ENCODE measurements at regions not wholly inside any gene's neighbourhood (a gene's known extent, or its start where the extent isn't known, plus 50 kb on each side); places are given as distances from the start of the nearest gene placed in this dataset.
"Not testable (repeated sequence)": the region's sequence is repeated elsewhere in the genome, so short reads cannot be mapped to it uniquely, and the experiment has no call there.

DNA sequence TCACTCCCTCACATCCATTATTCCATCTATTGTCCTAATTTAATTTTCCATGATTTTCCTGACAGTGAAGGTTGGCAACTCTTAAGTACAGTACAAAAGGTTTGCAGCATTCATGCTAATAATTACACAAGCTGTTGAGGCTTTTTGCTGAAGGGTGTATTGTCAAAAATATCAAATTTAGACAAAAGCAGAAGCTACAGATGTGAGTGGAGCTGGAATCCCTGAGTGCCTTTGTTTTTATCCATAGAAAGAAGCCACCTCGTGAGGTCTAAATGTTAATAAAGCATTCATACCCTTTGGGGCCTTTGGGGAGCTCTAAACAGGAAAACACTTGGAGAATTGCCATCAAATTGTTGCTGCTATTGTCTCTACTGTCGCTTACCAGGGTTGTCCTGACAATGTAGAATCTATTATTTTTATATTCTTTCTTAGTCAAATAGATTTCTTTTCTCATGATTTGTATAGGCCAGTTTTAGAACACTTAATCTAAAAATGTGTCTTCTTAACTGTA lies 185.8 kb upstream of the ROBO1 start:
- H3K4me1 ChIP-seq (ENCODE audit: control insufficient read depth in 2 of 2, insufficient read depth in 2 of 2, low read length in 2 of 2): no peaks in the 10 kb centered on the region
- DNase-seq (ENCODE audit: low read depth in 6 of 9, low spot score in 9 of 9): no peak
- no peaks in the 10 kb centered on the region for H3K9me3 ChIP-seq (ENCODE audit: control insufficient read depth in 2 of 2, insufficient read depth in 1 of 2, low read length in 1 of 2)
- H3K4me3 ChIP-seq (ENCODE audit: low read length in 2 of 2): no peak overlapping the region
- no peak overlapping the region for H3K27ac ChIP-seq (ENCODE audit: low read depth in 1 of 2, low read length in 1 of 2)
- WGBS: 76% methylated on average over 2 of the region's 2 CpGs
- H3K36me3 ChIP-seq (ENCODE audit: control insufficient read depth in 2 of 2, insufficient read depth in 2 of 2, low read length in 1 of 2): no peaks in the 10 kb centered on the region
- H3K27me3 ChIP-seq (ENCODE audit: control insufficient read depth in 2 of 2, insufficient read depth in 1 of 2, low read length in 1 of 2): no peaks in the 10 kb centered on the region

DNA sequence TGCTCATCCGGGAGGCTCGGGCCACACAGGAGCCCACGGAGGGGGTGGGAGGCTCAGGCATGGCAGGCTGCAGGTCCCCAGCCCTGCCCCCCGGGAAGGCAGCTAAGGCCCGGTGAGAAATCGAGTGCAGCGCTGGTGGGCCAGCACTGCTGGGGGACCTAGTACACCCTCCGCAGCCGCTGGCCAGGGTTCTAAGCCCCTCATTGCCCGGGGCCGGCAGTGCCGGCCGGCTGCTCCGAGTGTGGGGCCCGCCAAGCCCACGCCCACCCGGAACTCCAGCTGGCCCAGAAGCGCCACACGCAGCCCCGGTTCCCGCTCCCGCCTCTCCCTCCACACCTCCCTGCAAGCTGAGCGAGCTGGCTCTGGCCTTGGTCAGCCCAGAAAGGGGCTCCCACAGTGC lies 183.6 kb upstream of the ROBO1 start:
- not testable (repeated sequence) for H3K36me3 ChIP-seq (ENCODE audit: control insufficient read depth in 2 of 2, insufficient read depth in 2 of 2, low read length in 1 of 2); H3K27me3 ChIP-seq (ENCODE audit: control insufficient read depth in 2 of 2, insufficient read depth in 1 of 2, low read length in 1 of 2); DNase-seq (ENCODE audit: low read depth in 6 of 9, low spot score in 9 of 9); H3K4me1 ChIP-seq (ENCODE audit: control insufficient read depth in 2 of 2, insufficient read depth in 2 of 2, low read length in 2 of 2); H3K27ac ChIP-seq (ENCODE audit: low read depth in 1 of 2, low read length in 1 of 2); H3K4me3 ChIP-seq (ENCODE audit: low read length in 2 of 2); H3K9me3 ChIP-seq (ENCODE audit: control insufficient read depth in 2 of 2, insufficient read depth in 1 of 2, low read length in 1 of 2)
- WGBS: 98% methylated on average over 23 of the region's 23 CpGs

DNA sequence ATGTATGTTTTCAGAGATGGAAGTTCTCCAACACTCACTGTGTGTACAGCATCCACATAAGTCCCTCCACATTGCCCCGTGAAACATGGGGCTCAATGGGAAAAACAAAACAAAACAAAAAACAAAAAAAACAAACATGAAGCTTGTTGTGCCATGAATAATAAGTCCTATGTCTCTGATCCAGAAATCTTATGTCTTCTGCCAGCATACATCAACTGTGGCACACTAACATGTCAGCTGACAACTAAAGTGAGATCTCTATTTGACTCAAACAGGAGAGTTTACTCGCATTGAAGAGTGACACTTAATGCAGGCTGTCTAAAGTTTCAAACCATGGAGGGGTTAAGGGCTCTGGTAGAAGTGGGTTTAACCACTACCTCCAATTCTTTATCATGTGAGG lies 180.2 kb upstream of the ROBO1 start:
- no peaks in the 10 kb centered on the region for H3K36me3 ChIP-seq (ENCODE audit: control insufficient read depth in 2 of 2, insufficient read depth in 2 of 2, low read length in 1 of 2)
- H3K27me3 ChIP-seq (ENCODE audit: control insufficient read depth in 2 of 2, insufficient read depth in 1 of 2, low read length in 1 of 2): no peaks in the 10 kb centered on the region
- H3K4me3 ChIP-seq (ENCODE audit: low read length in 2 of 2): no peak overlapping the region
- no peaks in the 10 kb centered on the region for H3K4me1 ChIP-seq (ENCODE audit: control insufficient read depth in 2 of 2, insufficient read depth in 2 of 2, low read length in 2 of 2)
- WGBS: 95% methylated on average over 2 of the region's 2 CpGs
- H3K27ac ChIP-seq (ENCODE audit: low read depth in 1 of 2, low read length in 1 of 2): no peak overlapping the region
- no peaks in the 10 kb centered on the region for H3K9me3 ChIP-seq (ENCODE audit: control insufficient read depth in 2 of 2, insufficient read depth in 1 of 2, low read length in 1 of 2)
- no peak for DNase-seq (ENCODE audit: low read depth in 6 of 9, low spot score in 9 of 9)

DNA sequence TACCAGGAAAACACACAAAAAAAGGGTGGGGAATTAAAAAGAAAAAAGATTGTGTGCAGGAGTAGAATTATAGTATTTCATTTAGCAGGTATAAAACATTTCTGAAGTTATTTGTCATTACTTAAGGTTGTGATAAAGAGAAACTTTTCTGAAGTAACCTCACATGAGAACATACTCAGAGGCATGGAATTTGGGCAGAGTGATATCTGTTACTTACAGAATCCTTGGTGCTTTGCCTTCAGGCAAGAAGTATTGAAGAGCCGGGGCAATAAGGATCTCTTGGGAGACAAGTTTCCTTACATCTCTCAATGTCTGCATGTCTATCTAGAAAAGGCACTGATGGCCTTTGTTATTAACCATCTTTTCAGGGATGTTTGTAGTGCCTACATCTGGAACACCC lies 179.7 kb upstream of the ROBO1 start:
- Histone ChIP-seq H3K27ac (ENCODE audit: low read depth in 1 of 2, low read length in 1 of 2) (no peak overlapping the region), H3K27me3 (ENCODE audit: control insufficient read depth in 2 of 2, insufficient read depth in 1 of 2, low read length in 1 of 2) (no peaks in the 10 kb centered on the region), H3K9me3 (ENCODE audit: control insufficient read depth in 2 of 2, insufficient read depth in 1 of 2, low read length in 1 of 2) (no peaks in the 10 kb centered on the region), H3K36me3 (ENCODE audit: control insufficient read depth in 2 of 2, insufficient read depth in 2 of 2, low read length in 1 of 2) (no peaks in the 10 kb centered on the region), H3K4me1 (ENCODE audit: control insufficient read depth in 2 of 2, insufficient read depth in 2 of 2, low read length in 2 of 2) (no peaks in the 10 kb centered on the region), H3K4me3 (ENCODE audit: low read length in 2 of 2) (no peak overlapping the region)
- no peak for DNase-seq (ENCODE audit: low read depth in 6 of 9, low spot score in 9 of 9)
- 94% methylated on average over 1 of the region's 1 CpG for WGBS

DNA sequence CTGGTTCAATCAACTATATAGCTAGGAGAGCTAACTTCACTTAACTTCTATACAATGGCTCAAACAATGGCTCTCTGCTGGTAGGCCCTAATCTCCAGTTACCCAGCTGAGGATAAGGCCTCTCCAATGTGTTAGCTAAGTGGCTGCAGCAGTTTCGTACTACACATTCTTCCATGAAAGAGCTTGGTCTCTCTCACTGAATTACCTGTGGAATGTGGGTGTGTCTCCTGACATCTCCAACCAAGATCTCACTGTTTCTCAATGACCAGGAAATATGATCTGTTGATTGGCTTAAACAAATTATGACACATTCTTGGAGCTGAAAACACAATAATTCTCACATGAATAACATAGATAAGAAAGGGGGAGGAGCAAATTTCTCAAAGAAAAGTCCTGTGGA lies 169.8 kb upstream of the ROBO1 start:
- Histone ChIP-seq H3K36me3 (ENCODE audit: control insufficient read depth in 2 of 2, insufficient read depth in 2 of 2, low read length in 1 of 2) (no peaks in the 10 kb centered on the region), H3K4me3 (ENCODE audit: low read length in 2 of 2) (no peak overlapping the region), H3K27me3 (ENCODE audit: control insufficient read depth in 2 of 2, insufficient read depth in 1 of 2, low read length in 1 of 2) (no peaks in the 10 kb centered on the region), H3K27ac (ENCODE audit: low read depth in 1 of 2, low read length in 1 of 2) (no peak overlapping the region), H3K9me3 (ENCODE audit: control insufficient read depth in 2 of 2, insufficient read depth in 1 of 2, low read length in 1 of 2) (no peaks in the 10 kb centered on the region), H3K4me1 (ENCODE audit: control insufficient read depth in 2 of 2, insufficient read depth in 2 of 2, low read length in 2 of 2) (no peaks in the 10 kb centered on the region)
- WGBS: 84% methylated on average over 1 of the region's 1 CpG
- no peak for DNase-seq (ENCODE audit: low read depth in 6 of 9, low spot score in 9 of 9)

DNA sequence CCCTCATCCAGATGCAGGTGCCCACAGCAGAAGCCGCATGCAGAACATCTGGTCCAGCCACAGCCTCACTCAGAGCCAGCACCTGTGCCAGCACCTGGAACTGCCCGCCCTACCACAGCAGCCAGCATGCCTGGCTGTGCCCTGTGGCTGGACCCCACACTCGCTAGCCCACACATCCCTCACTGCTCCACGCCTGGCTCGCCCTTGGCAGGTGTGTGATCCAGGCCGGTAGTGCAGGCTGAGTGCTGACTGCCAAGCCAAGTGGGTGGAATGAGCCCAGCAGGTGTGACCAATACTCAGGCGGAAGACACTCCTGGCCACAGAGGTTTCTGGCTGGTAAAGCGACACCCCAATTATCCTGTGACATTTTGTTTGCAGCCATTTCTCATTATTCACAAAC lies 162.4 kb upstream of the ROBO1 start:
- H3K27me3 ChIP-seq (ENCODE audit: control insufficient read depth in 2 of 2, insufficient read depth in 1 of 2, low read length in 1 of 2): no peaks in the 10 kb centered on the region
- 96% methylated on average over 8 of the region's 8 CpGs for WGBS
- DNase-seq (ENCODE audit: low read depth in 6 of 9, low spot score in 9 of 9): no peak

DNA sequence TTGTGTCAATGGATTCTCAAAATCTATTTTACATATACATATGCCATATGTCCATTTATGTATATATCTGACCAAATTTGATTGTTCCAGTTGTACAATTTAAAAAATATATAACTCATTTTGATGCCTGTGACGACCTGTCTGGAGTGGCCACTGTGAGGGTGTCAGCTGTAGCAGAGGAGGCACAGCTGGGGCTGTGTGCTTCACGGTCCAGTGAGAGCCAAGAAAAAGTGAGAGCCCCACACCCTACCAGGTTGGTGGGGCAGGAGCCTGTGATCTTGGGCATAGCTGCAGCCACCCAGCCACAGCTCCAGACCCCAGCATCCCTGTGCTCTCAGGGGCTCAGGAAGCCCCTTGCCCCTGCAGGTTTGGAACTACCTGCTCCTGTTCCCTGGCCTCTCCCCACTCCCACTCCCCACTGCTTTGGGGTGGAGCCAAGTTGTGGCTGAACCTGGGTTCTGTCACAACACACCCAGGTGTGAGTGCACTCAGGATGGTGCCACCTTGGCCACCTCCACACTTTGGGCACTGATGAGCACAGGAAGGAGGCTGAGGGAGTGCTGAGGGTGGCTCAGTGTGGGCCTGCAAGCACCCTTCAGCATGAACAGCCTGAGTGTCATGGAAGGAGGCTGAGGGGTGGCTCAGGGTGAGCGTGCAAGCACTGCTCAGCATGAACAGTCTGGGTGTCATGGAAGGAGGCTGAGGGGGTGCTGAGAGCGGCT lies 161.1 kb upstream of the ROBO1 start:
- WGBS: 85% methylated on average over 4 of the region's 4 CpGs
- no peaks in the 10 kb centered on the region for H3K27me3 ChIP-seq (ENCODE audit: control insufficient read depth in 2 of 2, insufficient read depth in 1 of 2, low read length in 1 of 2)
- peaks cover 0 to 8% of the 10 kb centered on the region in 2 donors for H3K9me3 ChIP-seq (ENCODE audit: control insufficient read depth in 2 of 2, insufficient read depth in 1 of 2, low read length in 1 of 2)
- no peak for DNase-seq (ENCODE audit: low read depth in 6 of 9, low spot score in 9 of 9)
- H3K4me3 ChIP-seq (ENCODE audit: low read length in 2 of 2): no peak overlapping the region
- H3K36me3 ChIP-seq (ENCODE audit: control insufficient read depth in 2 of 2, insufficient read depth in 2 of 2, low read length in 1 of 2): no peaks in the 10 kb centered on the region
- no peaks in the 10 kb centered on the region for H3K4me1 ChIP-seq (ENCODE audit: control insufficient read depth in 2 of 2, insufficient read depth in 2 of 2, low read length in 2 of 2)
- H3K27ac ChIP-seq (ENCODE audit: low read depth in 1 of 2, low read length in 1 of 2): no peak overlapping the region

More for the DNA sequence above, 162.4 kb upstream of the ROBO1 start:
- no peak overlapping the region for H3K4me3 ChIP-seq (ENCODE audit: low read length in 2 of 2)
- no peaks in the 10 kb centered on the region for H3K4me1 ChIP-seq (ENCODE audit: control insufficient read depth in 2 of 2, insufficient read depth in 2 of 2, low read length in 2 of 2)
- no peak overlapping the region for H3K27ac ChIP-seq (ENCODE audit: low read depth in 1 of 2, low read length in 1 of 2)
- no peaks in the 10 kb centered on the region for H3K36me3 ChIP-seq (ENCODE audit: control insufficient read depth in 2 of 2, insufficient read depth in 2 of 2, low read length in 1 of 2)
- H3K9me3 ChIP-seq (ENCODE audit: control insufficient read depth in 2 of 2, insufficient read depth in 1 of 2, low read length in 1 of 2): peaks cover 0 to 8% of the 10 kb centered on the region in 2 donors

DNA sequence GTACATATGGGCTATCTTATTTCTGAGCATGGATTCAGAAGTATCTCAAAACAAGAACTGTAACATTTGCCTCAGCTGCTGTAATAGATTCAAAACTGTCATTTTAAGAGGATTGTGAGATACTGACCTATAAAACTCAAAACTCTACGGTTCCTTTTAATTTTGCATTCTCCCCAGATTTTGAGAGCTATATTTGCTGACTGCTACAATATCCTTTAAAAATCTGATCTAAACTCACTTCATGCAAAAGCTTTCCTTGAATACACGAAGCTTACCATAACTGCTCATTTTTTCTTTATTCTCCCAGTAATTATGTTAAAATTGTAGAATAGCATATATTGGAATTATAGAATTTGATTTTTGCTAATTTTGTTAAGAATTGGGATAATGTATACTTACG lies 158.7 kb upstream of the ROBO1 start:
- no peak for DNase-seq (ENCODE audit: low read depth in 6 of 9, low spot score in 9 of 9)
- Histone ChIP-seq H3K27ac (ENCODE audit: low read depth in 1 of 2, low read length in 1 of 2) (no peak overlapping the region), H3K9me3 (ENCODE audit: control insufficient read depth in 2 of 2, insufficient read depth in 1 of 2, low read length in 1 of 2) (peaks cover 0 to 8% of the 10 kb centered on the region in 2 donors), H3K27me3 (ENCODE audit: control insufficient read depth in 2 of 2, insufficient read depth in 1 of 2, low read length in 1 of 2) (no peaks in the 10 kb centered on the region), H3K36me3 (ENCODE audit: control insufficient read depth in 2 of 2, insufficient read depth in 2 of 2, low read length in 1 of 2) (no peaks in the 10 kb centered on the region), H3K4me1 (ENCODE audit: control insufficient read depth in 2 of 2, insufficient read depth in 2 of 2, low read length in 2 of 2) (no peaks in the 10 kb centered on the region), H3K4me3 (ENCODE audit: low read length in 2 of 2) (no peak overlapping the region)
- WGBS: 68% methylated on average over 3 of the region's 3 CpGs

DNA sequence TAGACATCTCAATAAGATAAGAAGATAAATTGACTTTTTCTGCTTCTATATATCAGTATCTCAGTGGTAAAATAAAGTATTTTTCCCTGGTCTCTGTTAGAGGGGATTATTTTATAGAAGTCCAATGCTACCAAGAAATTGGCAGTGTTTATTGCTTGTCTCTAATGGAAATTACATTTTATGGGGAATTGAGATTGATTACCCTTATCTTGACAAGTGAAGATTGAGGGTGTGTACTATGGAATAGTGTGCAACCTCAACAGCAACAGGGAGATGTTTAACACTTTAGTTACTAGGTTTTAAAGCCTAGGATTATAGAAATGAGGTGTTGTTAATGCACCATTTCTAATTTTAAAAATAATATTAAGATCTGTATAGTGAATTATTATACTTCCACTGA lies 154.8 kb upstream of the ROBO1 start:
- no peak overlapping the region for H3K4me3 ChIP-seq (ENCODE audit: low read length in 2 of 2)
- H3K27me3 ChIP-seq (ENCODE audit: control insufficient read depth in 2 of 2, insufficient read depth in 1 of 2, low read length in 1 of 2): no peaks in the 10 kb centered on the region
- no peak for DNase-seq (ENCODE audit: low read depth in 6 of 9, low spot score in 9 of 9)
- peaks cover 0 to 4% of the 10 kb centered on the region in 2 donors for H3K9me3 ChIP-seq (ENCODE audit: control insufficient read depth in 2 of 2, insufficient read depth in 1 of 2, low read length in 1 of 2)
- no peaks in the 10 kb centered on the region for H3K36me3 ChIP-seq (ENCODE audit: control insufficient read depth in 2 of 2, insufficient read depth in 2 of 2, low read length in 1 of 2)
- H3K27ac ChIP-seq (ENCODE audit: low read depth in 1 of 2, low read length in 1 of 2): no peak overlapping the region
- no peaks in the 10 kb centered on the region for H3K4me1 ChIP-seq (ENCODE audit: control insufficient read depth in 2 of 2, insufficient read depth in 2 of 2, low read length in 2 of 2)

All from thymus (tissue), 11 donors.